Astrocyte (in vitro differentiated cells and primary cell): ENCODE measurements at regions not wholly inside any gene's neighbourhood (a gene's known extent, or its start where the extent isn't known, plus 50 kb on each side); places are given as distances from the start of the nearest gene placed in this dataset.

Experiments used
- DNase-seq: peaks from one replicate; pipeline ENCODE4 v3.0.0-alpha.2; 2010; ENCODE audit warnings: low read depth
- FAIRE-seq: peaks from 2 replicates; lab custom pipeline; 2011; peaks lifted over from hg19 to GRCh38; lab: Jason Lieb, UNC
- H2AFZ ChIP-seq: 2 replicates; pipeline ENCODE4 v1.6.0; 2012; ENCODE audit warnings: low read depth, low read length, inconsistent platforms
- H3K27ac ChIP-seq: 2 replicates; pipeline ENCODE4 v1.5.1; 2011; ENCODE audit warnings: low read depth, low read length, inconsistent platforms
- H3K27me3 ChIP-seq: 2 replicates; pipeline ENCODE4 v1.6.0; 2011; ENCODE audit warnings: low read length, inconsistent platforms; ENCODE audit not compliant: insufficient read depth
- H3K36me3 ChIP-seq: 2 replicates; pipeline ENCODE4 v1.5.1; 2011; ENCODE audit warnings: low read length, inconsistent platforms; ENCODE audit not compliant: insufficient read depth
- H3K4me1 ChIP-seq: 2 replicates; pipeline ENCODE4 v1.5.1; 2011; ENCODE audit warnings: low read length, inconsistent platforms; ENCODE audit not compliant: insufficient read depth
- H3K4me2 ChIP-seq: 2 replicates; pipeline ENCODE4 v1.6.0; 2012; ENCODE audit warnings: low read length, inconsistent platforms
- H3K4me3 ChIP-seq: 2 replicates; pipeline ENCODE4 v1.5.1; 2011; ENCODE audit warnings: low read depth, mild to moderate bottlenecking, low read length, inconsistent platforms; ENCODE audit not compliant: insufficient read depth
- H3K79me2 ChIP-seq: 2 replicates; pipeline ENCODE4 v1.6.0; 2012; ENCODE audit warnings: mild to moderate bottlenecking, low read length, inconsistent platforms; ENCODE audit not compliant: insufficient read depth
- H3K9ac ChIP-seq: 2 replicates; pipeline ENCODE4 v1.6.0; 2012; ENCODE audit warnings: mild to moderate bottlenecking, low read length, inconsistent platforms
- H3K9me3 ChIP-seq: 2 replicates; pipeline ENCODE4 v1.5.1; 2012; ENCODE audit warnings: low read depth, mild to moderate bottlenecking, low read length, inconsistent platforms; ENCODE audit not compliant: insufficient read depth
- H4K20me1 ChIP-seq: 2 replicates; pipeline ENCODE4 v1.6.0; 2012; ENCODE audit warnings: low read length, inconsistent platforms; ENCODE audit not compliant: insufficient read depth
- H3K27ac Mint-ChIP-seq: one replicate; pipeline ENCODE4 v1.8.0; 2021; ENCODE audit warnings: mild to moderate bottlenecking, mixed read lengths; ENCODE audit not compliant: unreplicated experiment
- H3K27me3 Mint-ChIP-seq: one replicate; pipeline ENCODE4 v1.8.0; 2021; ENCODE audit warnings: low read depth, mixed read lengths; ENCODE audit not compliant: unreplicated experiment
- H3K36me3 Mint-ChIP-seq: one replicate; pipeline ENCODE4 v1.8.0; 2021; ENCODE audit warnings: low read depth, mixed read lengths; ENCODE audit not compliant: unreplicated experiment
- H3K4me1 Mint-ChIP-seq: one replicate; pipeline ENCODE4 v1.8.0; 2021; ENCODE audit warnings: low read depth, mixed read lengths; ENCODE audit not compliant: unreplicated experiment
- H3K4me3 Mint-ChIP-seq: one replicate; pipeline ENCODE4 v1.8.0; 2021; ENCODE audit warnings: mild to moderate bottlenecking, moderate library complexity, mixed read lengths; ENCODE audit not compliant: unreplicated experiment
- H3K9me3 Mint-ChIP-seq: one replicate; pipeline ENCODE4 v1.8.0; 2021; ENCODE audit warnings: mild to moderate bottlenecking, mixed read lengths; ENCODE audit not compliant: unreplicated experiment
- CTCF ChIP-seq: IDR thresholded peaks from 2 replicates; pipeline ENCODE4 v1.5.1; 2011; ENCODE audit warnings: low read depth, mild to moderate bottlenecking, inconsistent platforms, low read length, moderate library complexity; ENCODE audit not compliant: insufficient read depth
- EZH2 ChIP-seq: IDR thresholded peaks from 2 replicates; pipeline ENCODE4 v1.6.1; 2012; ENCODE audit warnings: mild to moderate bottlenecking, low read length, inconsistent platforms; ENCODE audit not compliant: insufficient read depth

- H3K4me3 ChIP-seq: no peak overlapping the region
- H3K4me1 ChIP-seq: peaks cover 17% of the 10 kb centered on the region
- TF ChIP-seq CTCF: no peak
- no peak for TF ChIP-seq EZH2
- H2AFZ ChIP-seq: no peak overlapping the region
- DNase-seq (peak; percentile 19), FAIRE-seq (no peak)
- peaks cover 4% of the 10 kb centered on the region for H3K9me3 Mint-ChIP-seq
- no peaks in the 10 kb centered on the region for H3K27me3 ChIP-seq
- H3K4me1 Mint-ChIP-seq: no peaks in the 10 kb centered on the region
- peak overlapping the region; percentile 41 for H3K4me2 ChIP-seq
- peaks cover 61% of the 10 kb centered on the region for H3K27me3 Mint-ChIP-seq
- H3K9me3 ChIP-seq: no peaks in the 10 kb centered on the region
- H4K20me1 ChIP-seq: no peaks in the 10 kb centered on the region
- H3K36me3 Mint-ChIP-seq: no peaks in the 10 kb centered on the region
- H3K9ac ChIP-seq: no peak overlapping the region
- H3K27ac Mint-ChIP-seq: no peak overlapping the region
- H3K4me3 Mint-ChIP-seq: no peak overlapping the region
- no peaks in the 10 kb centered on the region for H3K79me2 ChIP-seq
- no peak overlapping the region for H3K27ac ChIP-seq
- H3K36me3 ChIP-seq: no peaks in the 10 kb centered on the region
Measured at GRCh38 chr20:62588458-62589149, 53.7 kb upstream of the SLCO4A1 start.

GRCh38 chr20:62589150-62589498 is 53.2 kb upstream of the SLCO4A1 start:
- H2AFZ ChIP-seq: no peak overlapping the region
- no peaks in the 10 kb centered on the region for H4K20me1 ChIP-seq
- DNase-seq: no peak

More at GRCh38 chr20:62589150-62589498, 53.2 kb upstream of the SLCO4A1 start:
- Histone ChIP-seq H3K4me1 (peaks cover 17% of the 10 kb centered on the region), H3K27ac (no peak overlapping the region), H3K4me3 (no peak overlapping the region), H3K36me3 (no peaks in the 10 kb centered on the region), H3K4me2 (no peak overlapping the region), H3K9ac (no peak overlapping the region), H3K9me3 (no peaks in the 10 kb centered on the region), H3K79me2 (no peaks in the 10 kb centered on the region), H3K27me3 (no peaks in the 10 kb centered on the region)
- no peak for TF ChIP-seq EZH2
- TF ChIP-seq CTCF: no peak
- Mint-ChIP-seq H3K36me3 (no peaks in the 10 kb centered on the region), H3K9me3 (peaks cover 4% of the 10 kb centered on the region), H3K4me3 (no peak overlapping the region), H3K27ac (no peak overlapping the region), H3K27me3 (peaks cover 58% of the 10 kb centered on the region), H3K4me1 (no peaks in the 10 kb centered on the region)
- FAIRE-seq: no peak
